Mesenchymal stem cell (in vitro differentiated cells and primary cell): ENCODE measurements at regions not wholly inside any gene's neighbourhood (a gene's known extent, or its start where the extent isn't known, plus 50 kb on each side); places are given as distances from the start of the nearest gene placed in this dataset.

Experiments
- DNase-seq: peaks from one replicate; pipeline ENCODE4 v3.0.0-alpha.2; 2013
- H2AFZ ChIP-seq: one replicate; pipeline ENCODE4 v1.6.1; 2013; ENCODE audit warnings: low read depth, mild to moderate bottlenecking, control low read depth, inconsistent platforms, low read length, moderate library complexity
- H2AK5ac ChIP-seq: 2 replicates; pipeline ENCODE4 v1.6.1; 2013; ENCODE audit warnings: low read length, moderate library complexity, mild to moderate bottlenecking, inconsistent platforms; ENCODE audit not compliant: severe bottlenecking
- H2BK120ac ChIP-seq: one replicate; pipeline ENCODE4 v1.6.1; 2013; ENCODE audit warnings: low read depth, mild to moderate bottlenecking, inconsistent platforms, low read length, moderate library complexity
- H2BK12ac ChIP-seq, 2 experiments: one replicate each; pipeline ENCODE4 v1.6.1; 2013; ENCODE audit warnings: inconsistent platforms in 2 of 2, low read length in 2 of 2, mild to moderate bottlenecking in 2 of 2, moderate library complexity in 2 of 2, control low read depth in 1 of 2
- H2BK15ac ChIP-seq: one replicate; pipeline ENCODE4 v1.6.1; 2013; ENCODE audit warnings: mild to moderate bottlenecking, low read depth, inconsistent platforms; ENCODE audit not compliant: poor library complexity, severe bottlenecking
- H2BK5ac ChIP-seq: 2 replicates; pipeline ENCODE4 v1.6.1; 2013; ENCODE audit warnings: low read depth, mild to moderate bottlenecking, low read length, control low read depth, inconsistent platforms; ENCODE audit not compliant: poor library complexity, severe bottlenecking
- H3K14ac ChIP-seq, 2 experiments: one replicate each; pipeline ENCODE4 v1.6.1; 2013; ENCODE audit warnings: inconsistent platforms in 2 of 2, low read length in 2 of 2, control low read depth in 1 of 2, mild to moderate bottlenecking in 1 of 2, moderate library complexity in 1 of 2
- H3K18ac ChIP-seq, 2 experiments: one replicate each; pipeline ENCODE4 v1.6.1; 2013; ENCODE audit warnings: inconsistent platforms in 2 of 2, low read length in 2 of 2, control low read depth in 1 of 2, low read depth in 1 of 2, mild to moderate bottlenecking in 1 of 2
- H3K23ac ChIP-seq, 2 experiments: one replicate each; pipeline ENCODE4 v1.6.1; 2013; ENCODE audit warnings: inconsistent platforms in 2 of 2, low read length in 2 of 2, mild to moderate bottlenecking in 2 of 2, moderate library complexity in 2 of 2, control low read depth in 1 of 2
- H3K27ac ChIP-seq: 2 replicates; pipeline ENCODE4 v1.5.1; 2013; ENCODE audit warnings: mild to moderate bottlenecking, moderate library complexity, low read length, control low read depth, inconsistent platforms; ENCODE audit not compliant: poor library complexity, severe bottlenecking
- H3K27me3 ChIP-seq, 2 experiments: 2 replicates each; pipeline versions ENCODE4 v1.6.1 to v1.7.0; 2013; ENCODE audit warnings: low read length in 2 of 2, mild to moderate bottlenecking in 2 of 2, moderate library complexity in 2 of 2, control low read depth in 1 of 2, inconsistent platforms in 1 of 2; ENCODE audit not compliant: control insufficient read depth in 1 of 2, insufficient read depth in 1 of 2
- H3K36me3 ChIP-seq, 2 experiments: 2 replicates each; pipeline versions ENCODE4 v1.6.1 to v1.7.0; 2013; ENCODE audit warnings: low read length in 2 of 2, control low read depth in 1 of 2, inconsistent platforms in 1 of 2, low read depth in 1 of 2, mild to moderate bottlenecking in 1 of 2; ENCODE audit not compliant: insufficient read depth in 2 of 2, control insufficient read depth in 1 of 2
- H3K4ac ChIP-seq, 2 experiments: one replicate each; pipeline ENCODE4 v1.6.1; 2013; ENCODE audit warnings: inconsistent platforms in 2 of 2, low read length in 2 of 2, mild to moderate bottlenecking in 2 of 2, moderate library complexity in 2 of 2, control low read depth in 1 of 2, low read depth in 1 of 2
- H3K4me1 ChIP-seq: 2 replicates; pipeline ENCODE4 v1.6.1; 2013; ENCODE audit warnings: low read depth, low read length, control low read depth; ENCODE audit not compliant: control insufficient read depth, insufficient read depth
- H3K4me2 ChIP-seq: 2 replicates; pipeline ENCODE4 v1.6.1; 2013; ENCODE audit warnings: low read length, mild to moderate bottlenecking, inconsistent platforms; ENCODE audit not compliant: poor library complexity, severe bottlenecking
- H3K4me3 ChIP-seq, 2 experiments: 2 replicates each; pipeline versions ENCODE4 v1.5.1 to v1.7.0; 2013; ENCODE audit warnings: low read length in 2 of 2, mild to moderate bottlenecking in 2 of 2, control low read depth in 1 of 2, low read depth in 1 of 2; ENCODE audit not compliant: insufficient read depth in 1 of 2
- H3K79me1 ChIP-seq: replicated peaks from 2 replicates; pipeline ENCODE4 v1.6.1; 2013; ENCODE audit warnings: mild to moderate bottlenecking, control low read depth, low read length, inconsistent platforms; ENCODE audit not compliant: poor library complexity, severe bottlenecking
- H3K9ac ChIP-seq: 2 replicates; pipeline ENCODE4 v1.7.0; 2013; ENCODE audit warnings: mild to moderate bottlenecking, low read length, moderate library complexity
- H3K9me3 ChIP-seq: 2 replicates; pipeline ENCODE4 v1.7.0; 2013; ENCODE audit warnings: mild to moderate bottlenecking, low read length; ENCODE audit not compliant: control insufficient read depth
- H4K8ac ChIP-seq: one replicate; pipeline ENCODE4 v1.6.1; 2013; ENCODE audit warnings: inconsistent platforms, mild to moderate bottlenecking, low read length, moderate library complexity
- H4K91ac ChIP-seq: one replicate; pipeline ENCODE4 v1.6.1; 2013; ENCODE audit warnings: mild to moderate bottlenecking, low read length, inconsistent platforms
- WGBS: methylation state at CpG from one replicate; pipeline ENCODE4 v1.1.7; 2013; ENCODE audit warnings: mixed read lengths; 5-methylcytosine and 5-hydroxymethylcytosine counted together

DNA sequence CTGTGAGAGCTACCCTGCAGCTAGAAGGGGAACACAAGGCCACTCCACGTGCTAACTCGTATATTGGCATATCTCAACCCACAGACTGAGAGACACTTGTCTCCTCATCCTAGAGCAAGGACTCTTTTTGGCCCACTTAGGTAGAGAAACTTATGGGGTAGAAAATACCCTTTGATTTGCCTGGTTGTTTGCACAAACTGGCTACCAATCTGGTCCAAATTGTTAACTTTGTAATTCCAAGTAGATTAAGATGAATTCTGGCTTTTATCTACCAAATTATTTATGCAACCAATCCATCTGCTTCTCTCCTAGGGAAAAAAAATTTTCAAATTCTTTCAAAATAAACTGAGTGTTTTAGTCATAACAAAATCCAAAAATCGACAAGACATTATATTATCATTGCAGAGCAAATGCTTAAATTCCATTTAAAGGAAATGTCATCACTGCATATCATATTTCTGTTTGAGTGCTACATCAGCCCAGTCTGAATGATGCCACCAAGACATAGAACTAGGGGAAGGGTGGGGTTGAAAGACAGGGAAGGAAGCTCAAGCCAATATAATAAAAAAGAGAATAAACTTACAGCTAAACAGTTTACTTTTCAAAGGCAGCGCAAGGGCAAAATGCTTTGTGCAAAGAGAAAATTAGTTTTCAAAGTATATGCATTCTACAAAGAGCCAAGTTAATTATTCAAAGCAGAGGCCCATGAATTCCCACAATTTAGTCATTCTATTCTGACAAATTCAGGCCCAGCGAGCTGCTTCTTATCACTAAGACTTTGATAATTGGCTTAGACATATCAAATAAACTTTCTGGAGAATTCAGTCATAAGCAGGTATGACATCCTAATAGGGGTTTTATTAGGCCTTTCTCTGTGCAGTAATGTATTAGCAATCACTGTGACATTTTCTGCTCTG is 198.0 kb downstream of the CAAP1 start:
- Histone ChIP-seq H2BK12ac (no peak overlapping the region), H2AK5ac (no peak overlapping the region), H3K4ac (no peak overlapping the region), H3K79me1 (no peaks in the 10 kb centered on the region), H3K9ac (no peak overlapping the region), H2BK15ac (no peak overlapping the region), H2BK5ac (no peak overlapping the region), H3K18ac (no peak overlapping the region), H3K27ac (no peak overlapping the region), H3K4me3 (no peak overlapping the region), H2BK120ac (no peak overlapping the region), H3K27me3 (no peaks in the 10 kb centered on the region), H2AFZ (no peak overlapping the region), H3K23ac (no peak overlapping the region), H3K9me3 (peaks cover 20% of the 10 kb centered on the region), H4K91ac (no peak overlapping the region), H3K4me2 (no peak overlapping the region), H3K14ac (no peak overlapping the region), H4K8ac (no peak overlapping the region), H3K36me3 (no peaks in the 10 kb centered on the region), H3K4me1 (no peaks in the 10 kb centered on the region)
- DNase-seq, result no peak
- WGBS, result 50% methylated on average over 1 of the region's 5 CpGs

DNA sequence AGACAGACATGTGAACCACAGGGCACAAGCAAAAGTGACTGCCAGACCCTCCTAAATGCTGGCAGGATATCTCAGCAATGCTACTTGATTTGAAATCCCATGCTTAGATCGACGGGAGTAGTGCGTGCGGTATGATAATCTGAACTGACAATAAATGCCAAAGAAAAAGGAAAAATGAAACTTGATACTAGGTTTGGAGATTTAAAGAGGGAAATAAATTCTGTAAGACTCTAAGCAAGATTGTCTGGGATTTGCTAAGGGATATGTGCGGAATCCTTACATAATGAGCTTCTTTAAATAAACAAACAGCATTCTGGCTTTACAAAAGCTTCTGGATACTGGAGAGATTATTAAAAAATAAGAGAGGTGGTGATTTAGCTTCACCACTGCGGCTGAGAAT is 203.6 kb downstream of the CAAP1 start:
- no peaks in the 10 kb centered on the region for H3K79me1 ChIP-seq
- H3K27ac ChIP-seq, result no peak overlapping the region
- no peaks in the 10 kb centered on the region for H3K27me3 ChIP-seq
- H3K9ac ChIP-seq, result no peak overlapping the region
- H3K36me3 ChIP-seq, result no peaks in the 10 kb centered on the region
- no peak overlapping the region for H3K4ac ChIP-seq
- 82% methylated on average over 5 of the region's 6 CpGs for whole genome bisulfite sequencing
- no peak overlapping the region for H2BK120ac ChIP-seq
- no peak overlapping the region for H4K91ac ChIP-seq
- no peak overlapping the region for H2AK5ac ChIP-seq
- no peak overlapping the region for H2AFZ ChIP-seq
- no peak overlapping the region for H3K14ac ChIP-seq
- no peak overlapping the region for H4K8ac ChIP-seq
- no peak overlapping the region for H2BK15ac ChIP-seq
- no peaks in the 10 kb centered on the region for H3K9me3 ChIP-seq
- H2BK12ac ChIP-seq, result no peak overlapping the region
- no peak overlapping the region for H3K23ac ChIP-seq
- H3K4me3 ChIP-seq, result no peak overlapping the region
- H3K18ac ChIP-seq, result no peak overlapping the region
- H2BK5ac ChIP-seq, result no peak overlapping the region
- no peak overlapping the region for H3K4me2 ChIP-seq
- peaks cover 2% of the 10 kb centered on the region for H3K4me1 ChIP-seq
- no peak for DNase-seq

DNA sequence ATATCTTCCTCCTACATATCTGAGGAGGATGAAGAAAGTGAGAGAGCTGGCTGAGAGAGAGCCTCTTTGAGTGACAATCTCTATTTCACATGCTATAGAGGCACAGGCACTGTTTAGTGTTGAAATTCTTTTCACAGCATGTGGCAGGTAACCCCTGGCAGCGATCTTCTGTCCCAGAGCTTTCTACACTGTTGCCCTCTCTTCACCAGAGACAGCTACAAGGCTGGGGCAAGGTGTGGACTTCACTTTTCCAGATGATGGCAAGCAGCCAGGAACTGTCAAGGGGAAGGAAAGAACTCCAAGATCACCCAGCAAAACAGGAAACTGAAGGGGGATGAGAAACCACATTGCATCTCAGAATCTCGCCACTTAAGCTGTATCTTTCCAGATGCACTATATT is 205.2 kb downstream of the CAAP1 start:
- H3K4me3 ChIP-seq, result no peak overlapping the region
- no peak overlapping the region for H3K23ac ChIP-seq
- H2BK12ac ChIP-seq, result no peak overlapping the region
- no peaks in the 10 kb centered on the region for H3K36me3 ChIP-seq
- no peaks in the 10 kb centered on the region for H3K79me1 ChIP-seq
- H2AFZ ChIP-seq, result no peak overlapping the region
- H4K8ac ChIP-seq, result no peak overlapping the region
- no peak overlapping the region for H2AK5ac ChIP-seq
- H3K4me1 ChIP-seq, result peaks cover 2% of the 10 kb centered on the region
- H3K9me3 ChIP-seq, result no peaks in the 10 kb centered on the region
- H4K91ac ChIP-seq, result no peak overlapping the region
- no peak overlapping the region for H3K18ac ChIP-seq
- no peak overlapping the region for H3K14ac ChIP-seq
- no peak overlapping the region for H3K4ac ChIP-seq
- no peak overlapping the region for H3K4me2 ChIP-seq
- no peak overlapping the region for H3K27ac ChIP-seq
- 63% methylated on average over 2 of the region's 2 CpGs for WGBS
- no peak for DNase-seq
- H3K9ac ChIP-seq, result no peak overlapping the region
- no peak overlapping the region for H2BK120ac ChIP-seq
- H3K27me3 ChIP-seq, result no peaks in the 10 kb centered on the region
- no peak overlapping the region for H2BK5ac ChIP-seq
- H2BK15ac ChIP-seq, result no peak overlapping the region

DNA sequence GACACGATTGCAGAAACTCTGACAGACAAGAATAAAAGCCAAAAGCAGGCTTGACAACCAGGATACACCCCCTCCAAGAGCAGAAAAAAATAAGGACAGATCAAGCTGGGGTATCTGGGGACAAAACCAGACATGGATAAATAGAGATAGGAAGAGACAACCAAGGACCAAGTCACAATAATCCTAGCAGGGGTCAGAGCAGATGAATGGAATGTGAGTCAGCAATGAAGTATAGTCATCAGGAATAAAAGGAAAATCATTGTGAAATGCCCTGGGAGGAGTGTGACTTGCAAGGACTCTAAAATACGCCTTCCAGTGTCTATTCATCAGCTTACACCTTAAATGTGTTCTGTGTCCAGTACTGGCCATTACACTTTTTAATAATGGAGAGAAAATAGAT is 206.8 kb downstream of the CAAP1 start:
- no peak for DNase-seq
- no peak overlapping the region for H2AK5ac ChIP-seq
- H3K27ac ChIP-seq, result no peak overlapping the region
- H4K8ac ChIP-seq, result no peak overlapping the region
- H3K4me2 ChIP-seq, result no peak overlapping the region
- no peaks in the 10 kb centered on the region for H3K9me3 ChIP-seq
- no peak overlapping the region for H3K18ac ChIP-seq
- H2BK12ac ChIP-seq, result no peak overlapping the region
- H3K9ac ChIP-seq, result no peak overlapping the region
- no peak overlapping the region for H3K14ac ChIP-seq
- H3K36me3 ChIP-seq, result no peaks in the 10 kb centered on the region
- no peak overlapping the region for H3K23ac ChIP-seq
- no peak overlapping the region for H2AFZ ChIP-seq
- peaks cover 2% of the 10 kb centered on the region for H3K4me1 ChIP-seq
- no peak overlapping the region for H3K4ac ChIP-seq
- no peak overlapping the region for H4K91ac ChIP-seq
- H3K79me1 ChIP-seq, result no peaks in the 10 kb centered on the region
- H2BK5ac ChIP-seq, result no peak overlapping the region
- H2BK15ac ChIP-seq, result no peak overlapping the region
- no peak overlapping the region for H3K4me3 ChIP-seq
- no peak overlapping the region for H2BK120ac ChIP-seq
- H3K27me3 ChIP-seq, result no peaks in the 10 kb centered on the region
- WGBS, result 58% methylated on average over 1 of the region's 2 CpGs
